HG03354 (cell line): ENCODE measurements at regions not wholly inside any gene's neighbourhood (a gene's known extent, or its start where the extent isn't known, plus 50 kb on each side); places are given as distances from the start of the nearest gene placed in this dataset.
"Not testable (repeated sequence)": the region's sequence is repeated elsewhere in the genome, so short reads cannot be mapped to it uniquely, and the experiment has no call there.

Experiments
- ATAC-seq: cut with Tn5 transposase; IDR thresholded peaks from one replicate; pipeline ENCODE4 v1.9.1; 2021; ENCODE audit warnings: mild to moderate bottlenecking; ENCODE audit not compliant: unreplicated experiment, poor library complexity, severe bottlenecking

DNA sequence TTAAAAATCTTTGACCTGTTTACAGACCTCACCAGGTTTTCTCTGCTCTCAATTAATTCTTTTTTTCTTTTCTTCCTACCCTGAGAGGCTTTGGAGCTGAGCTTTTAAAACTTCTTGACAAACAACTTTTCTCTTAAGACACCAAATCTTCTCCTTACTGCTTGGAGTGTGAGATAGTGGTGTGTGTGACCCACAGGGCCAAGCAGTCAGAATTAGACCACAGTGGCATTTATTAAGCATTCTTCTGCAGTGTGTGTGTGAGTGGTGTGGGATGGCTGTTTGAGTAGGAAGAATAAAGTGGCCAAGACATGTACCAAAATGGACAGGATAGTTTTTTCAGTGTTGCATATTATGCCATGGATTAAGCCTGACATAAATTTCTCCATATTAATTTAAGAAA lies 665.1 kb downstream of the RAPGEF2 start:
- no peak for ATAC-seq

GRCh38 chr4:159770401-159770800 lies 667.5 kb downstream of the RAPGEF2 start:
- no peak for ATAC-seq

DNA sequence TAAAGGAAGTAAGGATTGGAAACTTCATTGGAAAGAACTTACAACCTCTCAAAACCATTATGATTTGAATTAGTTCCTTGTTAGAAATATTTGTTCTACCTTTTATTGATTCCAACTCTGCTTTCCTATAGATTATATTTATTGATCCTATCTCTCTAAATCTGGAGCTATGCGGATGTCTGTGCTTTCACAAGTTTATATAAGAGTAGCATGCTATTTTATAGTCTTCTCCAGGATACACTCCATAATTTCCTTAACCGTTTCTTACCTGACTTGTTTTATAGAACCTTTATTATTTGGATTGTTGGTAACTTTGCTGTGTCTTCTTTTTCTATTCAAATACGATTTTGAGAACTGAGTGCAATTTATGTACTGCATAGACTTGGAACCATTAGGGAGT lies 668.1 kb downstream of the RAPGEF2 start:
- ATAC-seq: no peak

DNA sequence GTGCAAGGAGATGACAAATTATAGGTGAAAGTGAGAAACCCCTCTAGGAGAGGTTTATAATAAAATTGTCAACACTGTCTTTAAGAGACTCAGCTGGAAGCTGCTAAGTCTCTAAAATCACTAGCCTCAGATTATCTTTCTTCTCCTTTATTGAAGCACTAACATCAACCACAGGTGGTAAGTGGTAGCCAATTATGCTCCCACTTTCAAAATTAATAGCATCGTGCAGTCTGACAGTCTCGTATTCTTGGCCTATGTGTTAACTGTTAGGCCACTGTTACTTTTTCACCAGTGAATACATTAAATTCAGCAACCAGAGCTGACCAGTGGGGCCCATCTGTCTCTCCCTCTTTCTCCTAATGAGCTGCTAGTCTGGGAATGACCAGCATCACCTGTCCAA lies 674.1 kb downstream of the RAPGEF2 start:
- ATAC-seq: no peak

- no peak for ATAC-seq
These were observed 674.8 kb downstream of the RAPGEF2 start for GRCh38 chr4:159777689-159778088.

DNA sequence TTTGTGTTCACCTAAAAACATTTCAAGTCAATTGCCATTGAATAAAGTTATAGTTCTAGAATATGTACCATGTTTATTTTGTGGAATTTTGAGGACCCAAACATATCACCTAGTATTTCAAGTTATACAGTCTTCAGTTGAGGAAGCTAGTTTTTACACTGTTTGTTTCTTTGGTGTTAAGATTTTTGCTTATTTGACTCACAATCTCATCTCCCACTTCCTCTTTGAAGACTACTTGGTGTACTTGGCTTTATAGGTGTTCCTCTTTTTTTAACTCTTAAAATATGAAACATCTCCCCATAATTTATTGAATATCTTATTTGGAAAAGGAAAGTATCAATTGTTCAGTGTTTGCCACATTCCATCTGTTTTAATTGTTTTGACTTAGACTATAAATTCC lies 675.4 kb downstream of the RAPGEF2 start:
- no peak for ATAC-seq

DNA sequence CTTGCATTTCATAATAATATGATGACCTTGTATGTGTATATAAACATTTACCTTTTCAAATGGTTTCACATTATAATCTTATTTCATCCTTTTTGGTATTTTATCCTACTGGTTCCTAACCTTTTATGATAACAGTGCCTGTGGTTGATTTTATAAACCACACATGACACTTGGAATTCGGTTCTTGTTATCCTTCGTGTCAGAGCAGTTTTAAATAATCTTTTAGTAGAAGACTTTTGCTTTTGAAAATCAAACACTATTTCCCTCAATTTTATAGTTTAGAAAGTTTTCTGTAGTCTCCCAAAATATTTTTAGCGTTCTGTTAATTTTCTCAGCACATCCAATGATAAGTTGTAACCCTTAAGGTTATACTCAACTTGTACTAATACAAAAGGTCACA lies 676.8 kb downstream of the RAPGEF2 start:
- ATAC-seq: no peak

- no peak for ATAC-seq
These were observed 677.5 kb downstream of the RAPGEF2 start for GRCh38 chr4:159780196-159780922.

- no peak for ATAC-seq
These were observed 685.0 kb downstream of the RAPGEF2 start for GRCh38 chr4:159787901-159788300.

DNA sequence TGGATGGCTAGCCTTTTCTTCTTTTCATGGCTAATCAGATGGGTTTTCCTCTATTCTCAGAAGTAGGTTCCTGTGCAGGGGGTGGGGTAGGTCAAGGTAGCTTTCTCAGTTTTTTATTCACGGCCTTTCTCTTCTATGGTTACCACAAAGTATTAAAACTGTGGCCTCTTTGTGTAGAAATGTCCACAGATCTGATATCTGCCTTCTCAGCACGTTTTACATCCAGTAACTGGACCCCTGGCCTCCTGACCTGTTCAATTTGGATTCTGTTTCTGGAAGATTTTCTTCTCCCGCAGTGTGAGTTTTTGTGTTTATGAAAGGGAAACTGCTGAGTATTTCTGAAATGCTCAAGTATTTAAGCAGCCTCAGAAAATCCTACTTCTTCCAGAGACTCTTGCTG lies 688.5 kb downstream of the RAPGEF2 start:
- ATAC-seq: no peak

DNA sequence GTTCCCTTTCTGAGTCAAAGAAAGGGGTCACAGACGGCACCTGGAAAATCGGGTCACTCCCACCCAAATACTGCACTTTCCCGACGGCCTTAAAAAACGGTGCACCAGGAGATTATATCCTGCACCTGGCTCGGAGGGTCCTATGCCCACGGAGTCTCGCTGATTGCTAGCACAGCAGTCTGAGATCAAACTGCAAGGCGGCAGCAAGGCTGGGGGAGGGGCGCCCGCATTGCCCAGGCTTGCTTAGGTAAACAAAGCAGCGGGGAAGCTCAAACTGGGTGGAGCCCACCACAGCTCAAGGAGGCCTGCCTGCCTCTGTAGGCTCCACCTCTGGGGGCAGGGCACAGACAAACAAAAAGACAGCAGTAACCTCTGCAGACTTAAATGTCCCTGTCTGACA lies 701.7 kb downstream of the RAPGEF2 start:
- ATAC-seq: not testable (repeated sequence)

- ATAC-seq: no peak
These were observed 720.9 kb downstream of the RAPGEF2 start for GRCh38 chr4:159823743-159824142.

GRCh38 chr4:159828687-159829086 lies 725.8 kb downstream of the RAPGEF2 start:
- no peak for ATAC-seq

- no peak for ATAC-seq
These were observed 726.3 kb downstream of the RAPGEF2 start for GRCh38 chr4:159829184-159829583.

DNA sequence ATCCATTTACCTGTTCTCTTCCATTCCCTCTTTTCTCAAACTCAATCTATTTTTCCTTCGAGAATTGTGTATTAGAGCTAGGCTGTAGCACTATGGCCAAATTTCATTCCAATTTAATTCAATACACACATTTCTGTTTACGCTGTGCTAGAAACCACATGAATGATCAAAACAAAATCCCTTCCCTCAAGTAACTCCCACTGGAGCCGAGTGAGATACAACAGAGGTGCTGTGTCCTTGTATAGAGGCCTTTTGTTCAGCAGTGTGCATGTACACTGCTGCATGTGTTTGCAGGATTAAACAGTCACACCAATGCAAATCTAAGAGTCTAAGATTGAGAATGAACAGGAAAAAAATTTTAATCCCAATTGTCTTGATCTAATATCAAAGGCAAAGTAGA lies 734.2 kb downstream of the RAPGEF2 start:
- ATAC-seq: no peak

- no peak for ATAC-seq
These were observed 752.9 kb downstream of the RAPGEF2 start for GRCh38 chr4:159855731-159856130.

DNA sequence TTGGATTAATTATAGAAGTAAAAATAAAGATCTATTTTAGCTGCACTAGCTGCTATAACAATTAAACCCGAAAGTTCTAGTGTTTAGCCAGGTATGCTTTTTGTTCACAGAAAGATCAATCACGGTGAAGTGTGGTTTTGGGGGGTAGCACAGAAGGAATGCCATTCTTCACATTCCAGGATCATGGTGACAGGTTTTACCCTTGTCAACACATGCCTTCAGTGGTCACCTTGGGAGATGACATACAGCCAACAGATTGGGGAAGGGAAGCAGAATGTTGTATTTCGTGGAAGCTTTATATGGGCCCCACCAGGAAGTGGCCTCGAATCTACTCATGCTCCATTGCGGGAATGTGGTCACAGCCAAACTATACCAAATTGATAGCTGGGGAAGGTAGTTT lies 753.6 kb downstream of the RAPGEF2 start:
- ATAC-seq: no peak

GRCh38 chr4:159859656-159860148 lies 756.8 kb downstream of the RAPGEF2 start:
- ATAC-seq: no peak

DNA sequence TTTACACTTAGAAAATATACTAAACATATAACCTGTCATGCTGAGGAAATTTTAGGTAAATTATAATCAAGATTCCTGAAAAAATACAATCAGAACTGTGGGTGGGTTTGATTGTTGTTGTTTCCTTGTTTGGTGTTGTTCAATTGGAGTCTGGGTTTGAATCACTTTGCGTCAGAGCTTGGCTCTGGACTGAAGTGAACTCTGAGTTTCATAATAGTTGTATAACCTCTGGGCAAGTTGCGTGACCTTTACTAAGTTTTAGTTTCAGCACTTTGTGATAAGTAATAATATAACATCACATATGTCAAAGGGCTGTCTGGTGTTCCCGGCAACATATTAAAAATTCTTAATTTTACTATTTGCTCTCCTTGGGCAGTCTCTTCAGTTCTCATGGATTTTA lies 758.1 kb downstream of the RAPGEF2 start:
- ATAC-seq: no peak

GRCh38 chr4:159864337-159864736 lies 761.5 kb downstream of the RAPGEF2 start:
- no peak for ATAC-seq

- ATAC-seq: no peak
These were observed 764.8 kb downstream of the RAPGEF2 start for GRCh38 chr4:159867673-159868072.

DNA sequence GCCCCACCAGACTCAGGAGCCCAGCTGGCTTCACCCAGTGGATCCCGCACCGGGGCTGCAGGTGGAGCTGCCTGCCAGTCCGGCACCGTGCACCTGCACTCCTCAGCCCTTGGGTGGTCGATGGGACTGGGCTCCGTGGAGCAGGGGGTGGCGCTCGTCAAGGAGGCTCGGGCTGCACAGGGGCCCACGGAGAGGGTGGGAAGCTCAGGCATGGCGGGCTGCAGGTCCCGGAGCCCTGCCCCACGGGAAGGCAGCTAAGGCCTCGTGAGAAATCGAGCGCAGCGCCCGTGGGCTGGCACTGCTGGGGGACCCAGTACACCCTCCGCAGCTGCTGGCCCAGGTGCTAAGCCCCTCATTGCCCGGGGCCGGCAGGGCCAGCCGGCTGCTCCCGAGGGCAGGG lies 766.1 kb downstream of the RAPGEF2 start:
- not testable (repeated sequence) for ATAC-seq
